Caco-2 (cell line): ENCODE measurements at regions not wholly inside any gene's neighbourhood (a gene's known extent, or its start where the extent isn't known, plus 50 kb on each side); places are given as distances from the start of the nearest gene placed in this dataset.

ENCODE experiments used
- BruUV-seq: library from RNA; stranded (reverse); fragments of 400-500 nt; replicated peaks from 2 replicates; lab custom pipeline; 2021; lab: Mats Ljungman, UMichigan
- CTCF ChIA-PET: fragments of 300-600 bp; sonication (Branson Sonifier 250); formaldehyde crosslinking; loops from one replicate; lab custom pipeline; 2022; ENCODE audit warnings: antibody characterized with exemption; lab: Charles Lee
- POLR2A ChIA-PET: fragments of 300-600 bp; sonication (Branson Sonifier 250); formaldehyde crosslinking; loops from one replicate; lab custom pipeline; 2022; ENCODE audit warnings: antibody characterized with exemption; lab: Charles Lee
- DNase-seq, 2 experiments: peaks; one replicate each; pipeline versions ENCODE4 v3.0.0 to v3.0.0-alpha.2; 2020 to 2022
- H3K27me3 ChIP-seq: replicated peaks from 2 replicates; pipeline ENCODE4 v1.6.0; 2011; ENCODE audit warnings: low read length; ENCODE audit not compliant: control insufficient read depth, insufficient read depth
- H3K36me3 ChIP-seq: 2 replicates; pipeline ENCODE4 v1.5.1; 2011; ENCODE audit warnings: low read length; ENCODE audit not compliant: control insufficient read depth, insufficient read depth
- H3K4me1 ChIP-seq: fragments of 250-450 bp; sonication (Bioruptor Pico); 2 replicates; pipeline ENCODE4 v1.5.1; 2020; ENCODE audit warnings: mild to moderate bottlenecking
- H3K4me3 ChIP-seq: 2 replicates; pipeline ENCODE4 v1.5.1; 2011; ENCODE audit warnings: low read depth, mild to moderate bottlenecking, control low read depth, low read length
- H3K9me3 ChIP-seq: fragments of 250-450 bp; sonication (Bioruptor Pico); 2 replicates; pipeline ENCODE4 v1.5.1; 2020; ENCODE audit warnings: mild to moderate bottlenecking, moderate library complexity
- H3K27ac Mint-ChIP-seq: one replicate; pipeline ENCODE4 v1.8.0; 2022; ENCODE audit warnings: mixed read lengths; ENCODE audit not compliant: unreplicated experiment
- H3K27me3 Mint-ChIP-seq: one replicate; pipeline ENCODE4 v1.8.0; 2022; ENCODE audit warnings: mixed read lengths; ENCODE audit not compliant: insufficient read depth, unreplicated experiment
- H3K36me3 Mint-ChIP-seq: one replicate; pipeline ENCODE4 v1.8.0; 2022; ENCODE audit warnings: mild to moderate bottlenecking, mixed read lengths; ENCODE audit not compliant: insufficient read depth, unreplicated experiment
- H3K4me1 Mint-ChIP-seq: one replicate; pipeline ENCODE4 v1.8.0; 2022; ENCODE audit warnings: low read depth, mixed read lengths; ENCODE audit not compliant: unreplicated experiment
- H3K4me3 Mint-ChIP-seq: one replicate; pipeline ENCODE4 v1.8.0; 2022; ENCODE audit warnings: mild to moderate bottlenecking, moderate library complexity, mixed read lengths; ENCODE audit not compliant: unreplicated experiment
- H3K9me3 Mint-ChIP-seq: one replicate; pipeline ENCODE4 v1.8.0; 2022; ENCODE audit warnings: mixed read lengths; ENCODE audit not compliant: unreplicated experiment
- intact Hi-C: fragments of 100-400 bp; cut with micrococcal nuclease; formaldehyde crosslinking; loops from one replicate; pipeline ENCODE4 v1.10.0; 2022; ENCODE audit not compliant: unreplicated experiment
- TF ChIP-seq, protein P1 (sequence below), 2 experiments: fragments of 200-600 bp in 1 of 2; IDR thresholded peaks; 1 replicate in 1 of 2; 2 replicates in 1 of 2; pipeline versions ENCODE4 v1.5.1 to v1.8.0; 2011 to 2022; ENCODE audit warnings: antibody characterized with exemption in 1 of 2, control low read depth in 1 of 2, inconsistent platforms in 1 of 2, low read depth in 1 of 2, low read length in 1 of 2, mild to moderate bottlenecking in 1 of 2, moderate library complexity in 1 of 2; ENCODE audit not compliant: insufficient read depth in 1 of 2, severe bottlenecking in 1 of 2, unreplicated experiment in 1 of 2

DNA sequence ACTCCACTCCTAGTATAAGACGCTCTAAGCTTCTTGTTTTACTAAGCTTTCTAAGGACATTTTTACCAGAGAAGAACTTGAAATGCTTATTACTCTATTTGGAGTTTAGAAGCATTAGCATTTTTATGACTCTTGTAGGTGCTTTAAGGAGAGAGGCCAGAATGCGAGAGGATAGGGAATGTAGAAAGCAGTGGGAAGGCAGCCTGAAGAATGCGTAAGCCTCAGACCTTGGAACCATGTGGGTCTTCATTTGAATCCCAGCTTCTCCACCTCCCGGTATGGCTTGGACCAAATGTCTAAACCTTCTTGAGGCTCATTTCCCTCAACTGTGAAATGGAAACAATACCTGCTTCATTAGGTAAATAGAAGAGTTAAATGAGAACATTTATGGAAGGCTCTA lies 60.0 kb upstream of the AMOTL1 start:
- intact Hi-C loops = no loop called here
- CTCF ChIA-PET = no interaction called here

DNA sequence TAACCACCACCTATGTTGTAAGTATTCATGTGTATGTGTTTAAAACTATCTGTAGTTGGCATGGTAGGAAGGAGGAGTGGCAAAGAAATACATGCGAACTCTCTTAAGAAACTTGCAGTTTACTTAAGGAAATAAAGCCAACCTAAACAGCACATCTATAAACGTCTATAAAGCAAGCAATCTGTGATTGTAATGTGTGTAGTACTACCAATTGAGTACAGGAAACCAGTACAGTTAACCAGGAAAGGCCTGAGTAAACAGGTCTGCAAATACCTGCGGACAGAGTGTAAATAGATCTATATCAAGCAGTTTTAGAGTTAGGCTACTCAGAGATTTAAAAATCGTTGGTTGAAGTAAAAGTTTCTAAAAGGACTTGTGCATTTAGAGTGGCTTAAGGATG lies 59.5 kb upstream of the AMOTL1 start:
- intact Hi-C loops = no loop called here
- no peak for DNase-seq
- H3K27me3 Mint-ChIP-seq = peaks cover under 1% of the 10 kb centered on the region
- H3K36me3 Mint-ChIP-seq = no peaks in the 10 kb centered on the region
- TF ChIP-seq, protein P1, sequence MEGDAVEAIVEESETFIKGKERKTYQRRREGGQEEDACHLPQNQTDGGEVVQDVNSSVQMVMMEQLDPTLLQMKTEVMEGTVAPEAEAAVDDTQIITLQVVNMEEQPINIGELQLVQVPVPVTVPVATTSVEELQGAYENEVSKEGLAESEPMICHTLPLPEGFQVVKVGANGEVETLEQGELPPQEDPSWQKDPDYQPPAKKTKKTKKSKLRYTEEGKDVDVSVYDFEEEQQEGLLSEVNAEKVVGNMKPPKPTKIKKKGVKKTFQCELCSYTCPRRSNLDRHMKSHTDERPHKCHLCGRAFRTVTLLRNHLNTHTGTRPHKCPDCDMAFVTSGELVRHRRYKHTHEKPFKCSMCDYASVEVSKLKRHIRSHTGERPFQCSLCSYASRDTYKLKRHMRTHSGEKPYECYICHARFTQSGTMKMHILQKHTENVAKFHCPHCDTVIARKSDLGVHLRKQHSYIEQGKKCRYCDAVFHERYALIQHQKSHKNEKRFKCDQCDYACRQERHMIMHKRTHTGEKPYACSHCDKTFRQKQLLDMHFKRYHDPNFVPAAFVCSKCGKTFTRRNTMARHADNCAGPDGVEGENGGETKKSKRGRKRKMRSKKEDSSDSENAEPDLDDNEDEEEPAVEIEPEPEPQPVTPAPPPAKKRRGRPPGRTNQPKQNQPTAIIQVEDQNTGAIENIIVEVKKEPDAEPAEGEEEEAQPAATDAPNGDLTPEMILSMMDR (IDR thresholded peaks at IDR 0.05; ENCODE audit: insufficient read depth in 1 of 2, low read depth in 1 of 2, low read length in 1 of 2, severe bottlenecking in 1 of 2, unreplicated experiment in 1 of 2) = no peak
- no peak overlapping the region for H3K4me3 Mint-ChIP-seq
- peaks cover 5% of the 10 kb centered on the region for H3K9me3 Mint-ChIP-seq
- ChIA-PET CTCF (no interaction called here), POLR2A (no interaction called here)
- no TSS peak for BruUV-seq
- Histone ChIP-seq H3K36me3 (no peaks in the 10 kb centered on the region), H3K9me3 (no peaks in the 10 kb centered on the region), H3K4me3 (no peak overlapping the region), H3K4me1 (peaks cover 36% of the 10 kb centered on the region), H3K27me3 (no peaks in the 10 kb centered on the region)
- H3K27ac Mint-ChIP-seq = no peak overlapping the region
- peaks cover 26% of the 10 kb centered on the region for H3K4me1 Mint-ChIP-seq

More for the DNA sequence above, 60.0 kb upstream of the AMOTL1 start:
- Mint-ChIP-seq H3K4me1 (peaks cover 26% of the 10 kb centered on the region), H3K4me3 (peak overlapping the region; percentile 3), H3K36me3 (no peaks in the 10 kb centered on the region), H3K27ac (peak overlapping the region; percentile 63), H3K27me3 (no peaks in the 10 kb centered on the region), H3K9me3 (peaks cover under 1% of the 10 kb centered on the region)
- no peaks in the 10 kb centered on the region for H3K36me3 ChIP-seq
- POLR2A ChIA-PET = no interaction called here
- no peak for DNase-seq
- no peaks in the 10 kb centered on the region for H3K9me3 ChIP-seq
- H3K27me3 ChIP-seq = no peaks in the 10 kb centered on the region
- no TSS peak for BruUV-seq
- peaks cover 36% of the 10 kb centered on the region for H3K4me1 ChIP-seq
- no peak overlapping the region for H3K4me3 ChIP-seq
- TF ChIP-seq, protein P1 (IDR thresholded peaks at IDR 0.05; ENCODE audit: insufficient read depth in 1 of 2, low read depth in 1 of 2, low read length in 1 of 2, severe bottlenecking in 1 of 2, unreplicated experiment in 1 of 2) = no peak

DNA sequence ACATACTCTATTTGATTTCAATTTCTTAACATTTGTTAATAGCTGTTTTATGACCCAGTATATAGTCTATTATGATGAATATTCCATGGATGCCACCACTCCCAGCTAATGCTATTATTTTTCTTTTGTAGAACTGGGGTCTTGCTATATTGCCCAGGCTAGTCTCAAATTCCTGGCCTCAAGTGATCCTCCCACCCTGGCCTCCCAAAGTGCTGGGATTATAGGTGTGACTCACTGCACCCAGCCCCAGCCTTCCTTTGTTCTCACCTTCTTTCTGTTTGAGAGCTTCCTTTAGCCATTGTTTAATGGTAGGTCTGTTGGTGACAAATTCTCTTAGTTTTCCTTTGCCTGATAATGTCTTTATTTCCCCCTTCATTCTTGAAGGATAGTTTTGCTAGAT lies 52.9 kb upstream of the AMOTL1 start:
- no peak overlapping the region for H3K4me3 ChIP-seq
- H3K36me3 ChIP-seq = no peaks in the 10 kb centered on the region
- ChIA-PET CTCF (no interaction called here), POLR2A (no interaction called here)
- H3K9me3 Mint-ChIP-seq = peaks cover 10% of the 10 kb centered on the region
- intact Hi-C loops = no loop called here
- TF ChIP-seq, protein P1 (IDR thresholded peaks at IDR 0.05; ENCODE audit: insufficient read depth in 1 of 2, low read depth in 1 of 2, low read length in 1 of 2, severe bottlenecking in 1 of 2, unreplicated experiment in 1 of 2) = no peak
- peaks cover 6% of the 10 kb centered on the region; the same call in 1 of the 2 replicates for H3K9me3 ChIP-seq
- no peak overlapping the region for H3K27ac Mint-ChIP-seq
- DNase-seq = no peak
- no TSS peak for BruUV-seq
- no peaks in the 10 kb centered on the region for H3K36me3 Mint-ChIP-seq
- no peaks in the 10 kb centered on the region for H3K4me1 ChIP-seq
- no peak overlapping the region for H3K4me3 Mint-ChIP-seq
- H3K27me3 ChIP-seq = no peaks in the 10 kb centered on the region
- peaks cover 2% of the 10 kb centered on the region for H3K27me3 Mint-ChIP-seq
- no peaks in the 10 kb centered on the region for H3K4me1 Mint-ChIP-seq
